ENCODE measurements at regions not wholly inside any gene's neighbourhood (a gene's known extent, or its start where the extent isn't known, plus 50 kb on each side); places are given as distances from the start of the nearest gene placed in this dataset.
A peak's percentile ranks its signal among the peaks of the same experiment; 100 is the strongest.

GRCh38 chr4:54976682-54977081 is 148.7 kb downstream of the KDR start:
- Histone ChIP-seq H3K4me1 (ENCODE audit: control insufficient read depth in 1 of 2, extremely low read depth in 1 of 2, insufficient read depth in 2 of 2, low read length in 2 of 2) (no peaks in the 10 kb centered on the region), H3K27me3 (replicated peaks in 1 of 2; ENCODE audit: control insufficient read depth in 2 of 2, extremely low read depth in 1 of 2, insufficient read depth in 2 of 2, low read length in 1 of 2) (peaks cover 0 to 5% of the 10 kb centered on the region in 2 experiments), H3K27ac (ENCODE audit: low read length) (no peak overlapping the region), H3K9me3 (no peaks in the 10 kb centered on the region), H3K36me3 (ENCODE audit: control insufficient read depth in 2 of 2, extremely low read depth in 1 of 2, insufficient read depth in 1 of 2, low read length in 1 of 2) (no peaks in the 10 kb centered on the region), H3K4me3 (ENCODE audit: control insufficient read depth in 1 of 2, extremely low read depth in 1 of 2, low read length in 1 of 2) (no peak overlapping the region)
- no peak for ATAC-seq (replicated peaks in 1 of 4)
- WGBS (ENCODE audit: insufficient coverage), result 74% methylated on average over 3 of the region's 4 CpGs
- Mint-ChIP-seq H3K36me3 (no peaks in the 10 kb centered on the region), H3K9me3 (peaks cover 4 to 7% (median 4%) of the 10 kb centered on the region in 3 donors), H3K4me1 (no peaks in the 10 kb centered on the region), H3K4me3 (no peak overlapping the region), H3K27ac (no peak overlapping the region), H3K27me3 (peaks cover 8 to 13% of the 10 kb centered on the region in 2 donors)
- CTCF ChIA-PET, result interaction anchor here in 1 of 2 donors (0.6 kb wide), 1 partner anchor 37 kb away, joined by 3 read pairs; no protein-coding TSS in a partner anchor
- POLR2A ChIA-PET, result no interaction called here
- no peak for DNase-seq

- no CpG with 5 or more reads among the region's 3 CpGs for WGBS (ENCODE audit: insufficient coverage)
- Mint-ChIP-seq H3K4me3 (no peak overlapping the region), H3K27me3 (peaks cover 5 to 13% of the 10 kb centered on the region in 2 donors), H3K9me3 (peaks cover 4 to 7% (median 4%) of the 10 kb centered on the region in 3 donors), H3K36me3 (no peaks in the 10 kb centered on the region), H3K27ac (no peak overlapping the region), H3K4me1 (no peaks in the 10 kb centered on the region)
- DNase-seq (no peak), ATAC-seq (replicated peaks in 1 of 4) (no peak)
- H3K27me3 ChIP-seq (replicated peaks in 1 of 2; ENCODE audit: control insufficient read depth in 2 of 2, extremely low read depth in 1 of 2, insufficient read depth in 2 of 2, low read length in 1 of 2), result peaks cover 0 to 5% of the 10 kb centered on the region in 2 experiments
- ChIA-PET CTCF (no interaction called here), POLR2A (no interaction called here)
- H3K9me3 ChIP-seq, result no peaks in the 10 kb centered on the region
- H3K36me3 ChIP-seq (ENCODE audit: control insufficient read depth in 2 of 2, extremely low read depth in 1 of 2, insufficient read depth in 1 of 2, low read length in 1 of 2), result no peaks in the 10 kb centered on the region
- H3K27ac ChIP-seq (ENCODE audit: low read length), result no peak overlapping the region
- no peak overlapping the region for H3K4me3 ChIP-seq (ENCODE audit: control insufficient read depth in 1 of 2, extremely low read depth in 1 of 2, low read length in 1 of 2)
- no peaks in the 10 kb centered on the region for H3K4me1 ChIP-seq (ENCODE audit: control insufficient read depth in 1 of 2, extremely low read depth in 1 of 2, insufficient read depth in 2 of 2, low read length in 2 of 2)
Measured at GRCh38 chr4:54976031-54976430, 149.4 kb downstream of the KDR start.

GRCh38 chr4:54973784-54974183 is 151.6 kb downstream of the KDR start:
- peaks cover 0 to 5% of the 10 kb centered on the region in 2 experiments for H3K27me3 ChIP-seq (replicated peaks in 1 of 2; ENCODE audit: control insufficient read depth in 2 of 2, extremely low read depth in 1 of 2, insufficient read depth in 2 of 2, low read length in 1 of 2)
- H3K4me3 Mint-ChIP-seq, result no peak overlapping the region
- H3K36me3 ChIP-seq (ENCODE audit: control insufficient read depth in 2 of 2, extremely low read depth in 1 of 2, insufficient read depth in 1 of 2, low read length in 1 of 2), result no peaks in the 10 kb centered on the region
- no peak overlapping the region for H3K27ac Mint-ChIP-seq
- H3K9me3 Mint-ChIP-seq, result no peaks in the 10 kb centered on the region
- no peak overlapping the region for H3K4me3 ChIP-seq (ENCODE audit: control insufficient read depth in 1 of 2, extremely low read depth in 1 of 2, low read length in 1 of 2)
- no peaks in the 10 kb centered on the region for H3K9me3 ChIP-seq
- H3K27ac ChIP-seq (ENCODE audit: low read length), result no peak overlapping the region
- H3K36me3 Mint-ChIP-seq, result no peaks in the 10 kb centered on the region
- ChIA-PET CTCF (no interaction called here), POLR2A (no interaction called here)
- no peak for ATAC-seq (replicated peaks in 1 of 4)
- no peaks in the 10 kb centered on the region for H3K4me1 ChIP-seq (ENCODE audit: control insufficient read depth in 1 of 2, extremely low read depth in 1 of 2, insufficient read depth in 2 of 2, low read length in 2 of 2)
- DNase-seq, result no peak
- no peaks in the 10 kb centered on the region for H3K4me1 Mint-ChIP-seq
- peaks cover 0 to 9% of the 10 kb centered on the region in 2 donors for H3K27me3 Mint-ChIP-seq
- WGBS (ENCODE audit: insufficient coverage), result no CpG with 5 or more reads among the region's 1 CpG

GRCh38 chr4:54971474-54971950 is 153.9 kb downstream of the KDR start:
- no peaks in the 10 kb centered on the region for H3K9me3 Mint-ChIP-seq
- no peaks in the 10 kb centered on the region for H3K4me1 Mint-ChIP-seq
- ChIA-PET POLR2A (no interaction called here), CTCF (interaction anchor here (0.9 to 1.5 kb wide), 4 partner anchors 29 to 899 kb away, joined by 3 to 4 read pairs (median 3); no protein-coding TSS in a partner anchor)
- no peak overlapping the region for H3K27ac ChIP-seq (ENCODE audit: low read length)
- no peaks in the 10 kb centered on the region for H3K4me1 ChIP-seq (ENCODE audit: control insufficient read depth in 1 of 2, extremely low read depth in 1 of 2, insufficient read depth in 2 of 2, low read length in 2 of 2)
- ATAC-seq (replicated peaks in 1 of 4) (peak in 1 of 4 experiments; percentile 66), DNase-seq (peak in 2 of 35 experiments; percentile 8 to 48)
- H3K4me3 Mint-ChIP-seq, result no peak overlapping the region
- H3K36me3 ChIP-seq (ENCODE audit: control insufficient read depth in 2 of 2, extremely low read depth in 1 of 2, insufficient read depth in 1 of 2, low read length in 1 of 2), result no peaks in the 10 kb centered on the region
- H3K36me3 Mint-ChIP-seq, result no peaks in the 10 kb centered on the region
- H3K27ac Mint-ChIP-seq, result no peak overlapping the region
- no CpG with 5 or more reads among the region's 7 CpGs for WGBS (ENCODE audit: insufficient coverage)
- peaks cover 0 to under 1% of the 10 kb centered on the region in 2 donors for H3K27me3 Mint-ChIP-seq
- no peak overlapping the region for H3K4me3 ChIP-seq (ENCODE audit: control insufficient read depth in 1 of 2, extremely low read depth in 1 of 2, low read length in 1 of 2)
- H3K9me3 ChIP-seq, result no peaks in the 10 kb centered on the region
- no peaks in the 10 kb centered on the region for H3K27me3 ChIP-seq (replicated peaks in 1 of 2; ENCODE audit: control insufficient read depth in 2 of 2, extremely low read depth in 1 of 2, insufficient read depth in 2 of 2, low read length in 1 of 2)

- CTCF ChIA-PET, result interaction anchor here in 1 of 2 donors (0.6 kb wide), 1 partner anchor 21 kb away, joined by 3 read pairs; no protein-coding TSS in a partner anchor
Measured at GRCh38 chr4:54967289-54967688, 158.1 kb downstream of the KDR start.

GRCh38 chr4:54961357-54961975 is 163.9 kb downstream of the KDR start:
- ATAC-seq (replicated peaks in 1 of 4) (peak in 1 of 4 experiments; percentile 44), DNase-seq (peak in 1 of 35 experiments; percentile 50)
- Histone ChIP-seq H3K9me3 (no peaks in the 10 kb centered on the region), H3K36me3 (ENCODE audit: control insufficient read depth in 2 of 2, extremely low read depth in 1 of 2, insufficient read depth in 1 of 2, low read length in 1 of 2) (no peaks in the 10 kb centered on the region), H3K4me3 (ENCODE audit: control insufficient read depth in 1 of 2, extremely low read depth in 1 of 2, low read length in 1 of 2) (no peak overlapping the region), H3K27ac (ENCODE audit: low read length) (no peak overlapping the region), H3K27me3 (replicated peaks in 1 of 2; ENCODE audit: control insufficient read depth in 2 of 2, extremely low read depth in 1 of 2, insufficient read depth in 2 of 2, low read length in 1 of 2) (no peaks in the 10 kb centered on the region), H3K4me1 (ENCODE audit: control insufficient read depth in 1 of 2, extremely low read depth in 1 of 2, insufficient read depth in 2 of 2, low read length in 2 of 2) (peaks cover 8 to 18% of the 10 kb centered on the region in 2 experiments)
- Mint-ChIP-seq H3K27me3 (no peaks in the 10 kb centered on the region), H3K9me3 (no peaks in the 10 kb centered on the region), H3K27ac (no peak overlapping the region), H3K36me3 (no peaks in the 10 kb centered on the region), H3K4me1 (peaks cover 17 to 30% (median 20%) of the 10 kb centered on the region in 3 donors), H3K4me3 (no peak overlapping the region)
- WGBS (ENCODE audit: insufficient coverage), result 0% methylated on average over 1 of the region's 1 CpG
- ChIA-PET POLR2A (no interaction called here), CTCF (interaction anchor here (0.6 to 3.9 kb wide), 14 partner anchors 13 to 641 kb away, joined by 3 to 17 read pairs (median 5); no protein-coding TSS in a partner anchor)

More at GRCh38 chr4:54967289-54967688, 158.1 kb downstream of the KDR start:
- Histone ChIP-seq H3K4me1 (ENCODE audit: control insufficient read depth in 1 of 2, extremely low read depth in 1 of 2, insufficient read depth in 2 of 2, low read length in 2 of 2) (no peaks in the 10 kb centered on the region), H3K36me3 (ENCODE audit: control insufficient read depth in 2 of 2, extremely low read depth in 1 of 2, insufficient read depth in 1 of 2, low read length in 1 of 2) (no peaks in the 10 kb centered on the region), H3K9me3 (no peaks in the 10 kb centered on the region), H3K27ac (ENCODE audit: low read length) (no peak overlapping the region), H3K27me3 (replicated peaks in 1 of 2; ENCODE audit: control insufficient read depth in 2 of 2, extremely low read depth in 1 of 2, insufficient read depth in 2 of 2, low read length in 1 of 2) (no peaks in the 10 kb centered on the region), H3K4me3 (ENCODE audit: control insufficient read depth in 1 of 2, extremely low read depth in 1 of 2, low read length in 1 of 2) (no peak overlapping the region)
- Mint-ChIP-seq H3K9me3 (no peaks in the 10 kb centered on the region), H3K27ac (no peak overlapping the region), H3K4me1 (no peaks in the 10 kb centered on the region), H3K27me3 (no peaks in the 10 kb centered on the region), H3K4me3 (no peak overlapping the region), H3K36me3 (no peaks in the 10 kb centered on the region)
- no peak for DNase-seq
- WGBS (ENCODE audit: insufficient coverage), result no CpG with 5 or more reads among the region's 3 CpGs
- ATAC-seq (replicated peaks in 1 of 4), result no peak
- POLR2A ChIA-PET, result no interaction called here
